ENCODE measurements at regions not wholly inside any gene's neighbourhood (a gene's known extent, or its start where the extent isn't known, plus 50 kb on each side); places are given as distances from the start of the nearest gene placed in this dataset.

DNA sequence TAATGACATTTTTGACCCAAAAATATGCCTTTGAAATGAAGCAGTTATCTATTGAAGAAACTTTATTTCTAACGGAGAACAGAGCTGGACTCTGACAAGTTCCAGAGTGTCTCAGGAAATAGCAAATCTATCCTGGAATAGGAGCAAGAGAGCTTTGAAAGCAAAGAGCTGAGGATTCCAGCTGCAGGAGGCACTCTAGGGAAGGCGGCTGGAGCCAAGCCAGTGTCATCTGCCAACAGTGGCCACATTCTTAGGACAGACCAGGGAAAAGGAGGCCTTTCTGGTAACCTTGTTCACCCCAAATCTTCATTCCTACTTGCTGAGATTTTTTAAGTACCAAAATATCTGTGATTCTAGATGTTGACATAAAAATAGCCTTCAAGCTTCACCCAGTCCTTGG, 493.5 kb upstream of the B3GAT1 start (continued):
- TF ChIP-seq, protein P1, sequence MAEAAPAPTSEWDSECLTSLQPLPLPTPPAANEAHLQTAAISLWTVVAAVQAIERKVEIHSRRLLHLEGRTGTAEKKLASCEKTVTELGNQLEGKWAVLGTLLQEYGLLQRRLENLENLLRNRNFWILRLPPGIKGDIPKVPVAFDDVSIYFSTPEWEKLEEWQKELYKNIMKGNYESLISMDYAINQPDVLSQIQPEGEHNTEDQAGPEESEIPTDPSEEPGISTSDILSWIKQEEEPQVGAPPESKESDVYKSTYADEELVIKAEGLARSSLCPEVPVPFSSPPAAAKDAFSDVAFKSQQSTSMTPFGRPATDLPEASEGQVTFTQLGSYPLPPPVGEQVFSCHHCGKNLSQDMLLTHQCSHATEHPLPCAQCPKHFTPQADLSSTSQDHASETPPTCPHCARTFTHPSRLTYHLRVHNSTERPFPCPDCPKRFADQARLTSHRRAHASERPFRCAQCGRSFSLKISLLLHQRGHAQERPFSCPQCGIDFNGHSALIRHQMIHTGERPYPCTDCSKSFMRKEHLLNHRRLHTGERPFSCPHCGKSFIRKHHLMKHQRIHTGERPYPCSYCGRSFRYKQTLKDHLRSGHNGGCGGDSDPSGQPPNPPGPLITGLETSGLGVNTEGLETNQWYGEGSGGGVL (CRISPR knock-in tag; IDR thresholded peaks at IDR 0.05) = no peak
- TF ChIP-seq ZNF232 (CRISPR knock-in tag; IDR thresholded peaks at IDR 0.05) = no peak

DNA sequence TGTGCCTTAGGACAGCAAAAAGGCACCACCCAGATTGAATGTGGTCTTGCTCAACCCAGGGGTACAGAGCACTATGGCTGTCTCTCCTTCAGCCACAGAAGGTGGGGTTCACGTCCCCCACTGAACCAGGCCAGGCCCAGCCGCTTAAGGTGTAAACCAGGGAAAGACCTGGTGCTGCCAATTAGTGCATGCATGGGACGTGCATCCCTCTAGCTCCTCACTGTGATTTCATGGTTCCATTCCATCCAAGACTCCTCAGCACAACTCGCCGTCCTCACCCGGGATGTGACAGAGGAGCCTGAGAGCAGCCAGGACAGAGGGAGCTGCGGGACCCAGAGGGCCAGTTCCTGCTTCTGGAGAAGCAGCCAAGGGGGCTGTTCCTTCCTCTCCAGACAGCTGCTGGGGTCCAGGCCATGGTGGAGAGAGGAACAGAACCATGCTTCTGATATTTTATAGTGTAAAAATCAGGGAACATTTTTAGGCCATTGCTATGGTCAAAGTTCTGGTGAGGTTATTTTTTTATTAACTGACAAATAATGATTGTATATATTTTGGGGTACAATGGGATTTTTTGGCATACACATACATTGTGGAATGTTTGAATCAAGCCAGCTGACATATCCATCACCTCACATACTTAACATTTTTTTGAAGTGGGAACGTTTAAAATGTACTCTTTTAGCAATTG, 492.2 kb upstream of the B3GAT1 start:
- no peak for TF ChIP-seq HLTF (IDR thresholded peaks at IDR 0.05)
- no peak for TF ChIP-seq ZFP1 (CRISPR knock-in tag; IDR thresholded peaks at IDR 0.05)
- TF ChIP-seq, protein P2, sequence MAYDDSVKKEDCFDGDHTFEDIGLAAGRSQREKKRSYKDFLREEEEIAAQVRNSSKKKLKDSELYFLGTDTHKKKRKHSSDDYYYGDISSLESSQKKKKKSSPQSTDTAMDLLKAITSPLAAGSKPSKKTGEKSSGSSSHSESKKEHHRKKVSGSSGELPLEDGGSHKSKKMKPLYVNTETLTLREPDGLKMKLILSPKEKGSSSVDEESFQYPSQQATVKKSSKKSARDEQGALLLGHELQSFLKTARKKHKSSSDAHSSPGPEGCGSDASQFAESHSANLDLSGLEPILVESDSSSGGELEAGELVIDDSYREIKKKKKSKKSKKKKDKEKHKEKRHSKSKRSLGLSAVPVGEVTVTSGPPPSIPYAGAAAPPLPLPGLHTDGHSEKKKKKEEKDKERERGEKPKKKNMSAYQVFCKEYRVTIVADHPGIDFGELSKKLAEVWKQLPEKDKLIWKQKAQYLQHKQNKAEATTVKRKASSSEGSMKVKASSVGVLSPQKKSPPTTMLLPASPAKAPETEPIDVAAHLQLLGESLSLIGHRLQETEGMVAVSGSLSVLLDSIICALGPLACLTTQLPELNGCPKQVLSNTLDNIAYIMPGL (CRISPR knock-in tag; IDR thresholded peaks at IDR 0.05) = no peak
- no peak for TF ChIP-seq CAMTA2 (CRISPR knock-in tag; conservative IDR thresholded peaks at IDR 0.05)
- TF ChIP-seq POLR2AphosphoS2 (IDR thresholded peaks at IDR 0.05; ENCODE audit: low read length) = no peak
- TF ChIP-seq CEBPG (CRISPR knock-in tag; IDR thresholded peaks at IDR 0.05) = no peak
- TF ChIP-seq CEBPG (tag; conservative IDR thresholded peaks at IDR 0.05 in 1 of 2, IDR thresholded peaks at IDR 0.05 in 1 of 2) = no peak
- TF ChIP-seq, protein P3, sequence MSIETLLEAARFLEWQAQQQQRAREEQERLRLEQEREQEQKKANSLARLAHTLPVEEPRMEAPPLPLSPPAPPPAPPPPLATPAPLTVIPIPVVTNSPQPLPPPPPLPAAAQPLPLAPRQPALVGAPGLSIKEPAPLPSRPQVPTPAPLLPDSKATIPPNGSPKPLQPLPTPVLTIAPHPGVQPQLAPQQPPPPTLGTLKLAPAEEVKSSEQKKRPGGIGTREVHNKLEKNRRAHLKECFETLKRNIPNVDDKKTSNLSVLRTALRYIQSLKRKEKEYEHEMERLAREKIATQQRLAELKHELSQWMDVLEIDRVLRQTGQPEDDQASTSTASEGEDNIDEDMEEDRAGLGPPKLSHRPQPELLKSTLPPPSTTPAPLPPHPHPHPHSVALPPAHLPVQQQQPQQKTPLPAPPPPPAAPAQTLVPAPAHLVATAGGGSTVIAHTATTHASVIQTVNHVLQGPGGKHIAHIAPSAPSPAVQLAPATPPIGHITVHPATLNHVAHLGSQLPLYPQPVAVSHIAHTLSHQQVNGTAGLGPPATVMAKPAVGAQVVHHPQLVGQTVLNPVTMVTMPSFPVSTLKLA (conservative IDR thresholded peaks at IDR 0.05) = no peak
- TF ChIP-seq FOXA3 (CRISPR knock-in tag; conservative IDR thresholded peaks at IDR 0.05 in 1 of 2, IDR thresholded peaks at IDR 0.05 in 1 of 2) = no peak
- TF ChIP-seq PYGO2 (tag; IDR thresholded peaks at IDR 0.05) = no peak
- no peak for TF ChIP-seq ZNF408 (CRISPR knock-in tag; IDR thresholded peaks at IDR 0.05; ENCODE audit: low read depth)
- no peak for TF ChIP-seq ZNF212 (CRISPR knock-in tag; IDR thresholded peaks at IDR 0.05)
- TF ChIP-seq DACH1 (IDR thresholded peaks at IDR 0.05; ENCODE audit: partially characterized antibody) = no peak
- TF ChIP-seq SMAD2 (IDR thresholded peaks at IDR 0.05; ENCODE audit: low read depth, low read length) = no peak
- TF ChIP-seq PHB2 (IDR thresholded peaks at IDR 0.05; ENCODE audit: low read depth) = no peak
- no peak for TF ChIP-seq ARNT (IDR thresholded peaks at IDR 0.05)
- Histone ChIP-seq H3K9ac (ENCODE audit: insufficient read depth in 1 of 2, low read depth in 2 of 2, low read length in 2 of 2) (no peak overlapping the region), H3K27me3 (ENCODE audit: control insufficient read depth in 2 of 2, insufficient read depth in 2 of 2, low read length in 2 of 2) (peaks cover 3 to 18% of the 10 kb centered on the region in 2 experiments; a peak in 4 of 5 replicates), H3K4me1 (replicated peaks in 1 of 2; ENCODE audit: control insufficient read depth in 2 of 2, insufficient read depth in 2 of 2, low read length in 2 of 2) (no peaks in the 10 kb centered on the region), H3K9me3 (replicated peaks; ENCODE audit: control insufficient read depth, insufficient read depth, low read depth, low read length) (no peaks in the 10 kb centered on the region), H4K20me1 (replicated peaks; ENCODE audit: control insufficient read depth, insufficient read depth, low read length) (0 out of 2 replicates have a peak, but pooled peaks cover 3% of the 10 kb centered on the region), H3K36me3 (ENCODE audit: control insufficient read depth, insufficient read depth, low read length) (no peaks in the 10 kb centered on the region), H3K9me1 (ENCODE audit: control insufficient read depth, insufficient read depth, low read length) (no peaks in the 10 kb centered on the region), H3K4me2 (ENCODE audit: insufficient read depth, low read length) (no peak overlapping the region), H3K79me2 (ENCODE audit: control insufficient read depth, insufficient read depth, low read length) (no peaks in the 10 kb centered on the region), H3K27ac (ENCODE audit: extremely low read depth, low read depth, low read length) (no peak overlapping the region), H3K4me3 (no peak overlapping the region), H2AFZ (ENCODE audit: low read depth, low read length) (no peak overlapping the region)
- FAIRE-seq = no peak
- no peak for ATAC-seq
- POLR2A ChIA-PET = no interaction called here
- 0% methylated on average over 8 of the region's 8 CpGs for WGBS (ENCODE audit: insufficient coverage, low coverage, missing lambda C conversion rate)
- BruUV-seq (replicated peaks) = no TSS peak
- in situ Hi-C loops (cut with MboI) (no loop called here), intact Hi-C loops (cut with micrococcal nuclease) (no loop called here)
- CTCF ChIA-PET (ENCODE audit: low intra/inter-chr PET ratio) = no interaction called here
- DNase-seq (ENCODE audit: extremely low read depth in 1 of 4, low spot score in 3 of 4) = no peak
